B cell (primary cell): ENCODE measurements at regions not wholly inside any gene's neighbourhood (a gene's known extent, or its start where the extent isn't known, plus 50 kb on each side); places are given as distances from the start of the nearest gene placed in this dataset.

Source experiments
- ATAC-seq: fragments of 200-7000 bp; cut with Tn5 transposase; one replicate; pipeline ENCODE4 v1.10.0; 2021; ENCODE audit warnings: low read depth, mild to moderate bottlenecking, moderate number of reproducible peaks, moderate library complexity
- CTCF ChIA-PET: fragments of 350-600 bp; sonication (Branson Sonifier 250); formaldehyde crosslinking; loops from one replicate; lab custom pipeline; 2021; ENCODE audit warnings: antibody characterized with exemption, inconsistent platforms; lab: Charles Lee
- POLR2A ChIA-PET: fragments of 350-600 bp; sonication (Branson Sonifier 250); formaldehyde crosslinking; loops from one replicate; lab custom pipeline; 2021; ENCODE audit warnings: antibody characterized with exemption; lab: Charles Lee
- DNase-seq: peaks from one replicate; pipeline ENCODE4 v3.0.0; 2013
- H2AFZ ChIP-seq: 2 replicates; pipeline ENCODE4 v1.6.1; 2012; ENCODE audit warnings: mild to moderate bottlenecking, low read depth, low read length; ENCODE audit not compliant: insufficient read depth, poor library complexity, severe bottlenecking
- H3K27ac ChIP-seq, 2 donors: 1 replicate in 1 of 2; 2 replicates in 1 of 2; pipeline ENCODE4 v1.5.1; 2012 to 2013; ENCODE audit warnings: low read length in 2 of 2, mild to moderate bottlenecking in 2 of 2, moderate library complexity in 1 of 2
- H3K27me3 ChIP-seq, 4 experiments: fragments of 200-600 bp in 1 of 4; sonication (generic) in 1 of 4; replicated peaks in 1 of 4; 1 replicate in 2 of 4; 2 replicates in 2 of 4; pipeline versions ENCODE4 v1.6.1 to v1.7.0; 2013 to 2016; ENCODE audit warnings: low read length in 3 of 4, mild to moderate bottlenecking in 2 of 4, mixed read lengths in 1 of 4, moderate library complexity in 1 of 4; ENCODE audit not compliant: insufficient read depth in 4 of 4, control insufficient read depth in 3 of 4; ENCODE audit errors: control extremely low read depth in 1 of 4
- H3K36me3 ChIP-seq, 2 experiments: replicated peaks in 1 of 2; 1 replicate in 1 of 2; 2 replicates in 1 of 2; pipeline versions ENCODE4 v1.6.1 to v1.7.1; 2013; ENCODE audit warnings: low read length in 1 of 2; ENCODE audit not compliant: insufficient read depth in 2 of 2, control insufficient read depth in 1 of 2; ENCODE audit errors: control extremely low read depth in 1 of 2, extremely low read depth in 1 of 2
- H3K4me1 ChIP-seq, 2 donors: fragments of 200-600 bp in 1 of 2; sonication (generic) in 1 of 2; 1 replicate in 1 of 2; 2 replicates in 1 of 2; pipeline versions ENCODE4 v1.5.1 to v1.6.1; 2013 to 2017; ENCODE audit warnings: low read length in 2 of 2; ENCODE audit not compliant: control insufficient read depth in 2 of 2, insufficient read depth in 2 of 2
- H3K4me2 ChIP-seq: replicated peaks from 2 replicates; pipeline ENCODE3; 2012; ENCODE audit warnings: mild to moderate bottlenecking, low read depth, low read length; ENCODE audit not compliant: poor library complexity, severe bottlenecking
- H3K4me3 ChIP-seq, 5 experiments: fragments of 200-600 bp in 1 of 5; sonication (generic) in 1 of 5; 1 replicate in 3 of 5; 2 replicates in 2 of 5; pipeline versions ENCODE4 v1.5.1 to v1.7.0; 2011 to 2016; ENCODE audit warnings: low read length in 4 of 5, mild to moderate bottlenecking in 4 of 5, low read depth in 2 of 5, control low read depth in 1 of 5, moderate library complexity in 1 of 5; ENCODE audit not compliant: insufficient read depth in 1 of 5; ENCODE audit errors: control extremely low read depth in 1 of 5, extremely low read depth in 1 of 5
- H3K79me2 ChIP-seq: fragments of 200-600 bp; sonication (generic); one replicate; pipeline ENCODE4 v1.6.0; 2016; ENCODE audit warnings: low read length; ENCODE audit not compliant: control insufficient read depth, insufficient read depth
- H3K9ac ChIP-seq: fragments of 200-600 bp; sonication (generic); 2 replicates; pipeline ENCODE4 v1.6.1; 2017; ENCODE audit warnings: mild to moderate bottlenecking, low read length, moderate library complexity
- H3K9me3 ChIP-seq, 3 donors: one replicate each; pipeline versions ENCODE4 v1.6.1 to v1.7.1; 2013; ENCODE audit warnings: low read length in 2 of 3; ENCODE audit not compliant: control insufficient read depth in 2 of 3, insufficient read depth in 1 of 3; ENCODE audit errors: control extremely low read depth in 1 of 3
- H4K20me1 ChIP-seq: 2 replicates; pipeline ENCODE4 v1.6.0; 2012; ENCODE audit warnings: mild to moderate bottlenecking, low read length; ENCODE audit not compliant: insufficient read depth, control insufficient read depth, poor library complexity, severe bottlenecking
- H3K27ac Mint-ChIP-seq: one replicate; pipeline ENCODE4 v1.8.0; 2021; ENCODE audit warnings: mixed read lengths
- H3K27me3 Mint-ChIP-seq: one replicate; pipeline ENCODE4 v1.8.0; 2021; ENCODE audit warnings: mixed read lengths
- H3K4me1 Mint-ChIP-seq: one replicate; pipeline ENCODE4 v1.8.0; 2021; ENCODE audit warnings: mixed read lengths
- H3K4me3 Mint-ChIP-seq: one replicate; pipeline ENCODE4 v1.8.0; 2021; ENCODE audit warnings: mixed read lengths
- H3K9me3 Mint-ChIP-seq: one replicate; pipeline ENCODE4 v1.8.0; 2022; ENCODE audit warnings: mixed read lengths; ENCODE audit not compliant: insufficient read depth
- EZH2 ChIP-seq: IDR thresholded peaks from 2 replicates; pipeline ENCODE4 v1.6.1; 2012; ENCODE audit warnings: borderline replicate concordance, low read depth, mild to moderate bottlenecking, moderate library complexity, low read length; ENCODE audit not compliant: insufficient read depth, poor library complexity, severe bottlenecking
- WGBS: methylation state at CpG from one replicate; pipeline ENCODE4 v1.1.5; 2013; ENCODE audit warnings: missing lambda C conversion rate; ENCODE audit not compliant: insufficient coverage; 5-methylcytosine and 5-hydroxymethylcytosine counted together
- intact Hi-C: fragments of 100-400 bp; cut with micrococcal nuclease; formaldehyde crosslinking; loops from one replicate; pipeline ENCODE4 v1.10.0; 2022
- TF ChIP-seq, protein P1 (sequence below): fragments of 200-600 bp; IDR thresholded peaks from one replicate; pipeline ENCODE4 v1.8.0; 2022; ENCODE audit warnings: antibody characterized with exemption, mild to moderate bottlenecking

DNA sequence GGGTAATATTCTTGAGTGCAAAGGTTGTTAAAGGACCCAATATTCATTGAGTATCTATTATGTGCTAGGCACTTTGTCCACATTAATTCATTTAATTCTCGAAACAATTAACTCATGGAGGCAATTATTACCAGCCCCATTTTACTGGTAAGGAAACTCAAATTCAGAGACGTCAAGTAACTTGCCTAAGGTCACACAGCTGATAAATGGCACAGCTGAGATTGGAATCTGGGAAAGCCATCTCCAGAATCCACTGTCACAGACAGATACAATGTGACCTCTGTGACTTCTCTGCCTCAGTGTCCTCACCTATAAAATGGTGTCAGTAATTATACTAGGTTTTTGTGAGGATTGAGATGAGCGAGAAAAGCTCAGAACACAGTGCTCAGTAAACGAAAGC, 320.8 kb upstream of the ZFHX3 start:
- no peak overlapping the region for H3K4me3 Mint-ChIP-seq
- ChIA-PET CTCF (no interaction called here), POLR2A (no interaction called here)
- H3K9me3 Mint-ChIP-seq = no peaks in the 10 kb centered on the region
- H2AFZ ChIP-seq = no peak overlapping the region
- H3K9ac ChIP-seq = no peak overlapping the region
- no peaks in the 10 kb centered on the region for H3K4me1 ChIP-seq
- no peak for ATAC-seq
- 100% methylated on average over 1 of the region's 4 CpGs for WGBS
- intact Hi-C loops = no loop called here
- no peak overlapping the region for H3K27ac Mint-ChIP-seq
- no peak overlapping the region for H3K4me2 ChIP-seq
- H3K9me3 ChIP-seq = peaks cover 0 to 3% (median 0%) of the 10 kb centered on the region in 3 donors
- no peak for DNase-seq
- no peaks in the 10 kb centered on the region for H3K27me3 Mint-ChIP-seq
- H3K27me3 ChIP-seq = no peaks in the 10 kb centered on the region
- no peak overlapping the region for H3K27ac ChIP-seq
- H4K20me1 ChIP-seq = no peaks in the 10 kb centered on the region
- TF ChIP-seq, protein P1, sequence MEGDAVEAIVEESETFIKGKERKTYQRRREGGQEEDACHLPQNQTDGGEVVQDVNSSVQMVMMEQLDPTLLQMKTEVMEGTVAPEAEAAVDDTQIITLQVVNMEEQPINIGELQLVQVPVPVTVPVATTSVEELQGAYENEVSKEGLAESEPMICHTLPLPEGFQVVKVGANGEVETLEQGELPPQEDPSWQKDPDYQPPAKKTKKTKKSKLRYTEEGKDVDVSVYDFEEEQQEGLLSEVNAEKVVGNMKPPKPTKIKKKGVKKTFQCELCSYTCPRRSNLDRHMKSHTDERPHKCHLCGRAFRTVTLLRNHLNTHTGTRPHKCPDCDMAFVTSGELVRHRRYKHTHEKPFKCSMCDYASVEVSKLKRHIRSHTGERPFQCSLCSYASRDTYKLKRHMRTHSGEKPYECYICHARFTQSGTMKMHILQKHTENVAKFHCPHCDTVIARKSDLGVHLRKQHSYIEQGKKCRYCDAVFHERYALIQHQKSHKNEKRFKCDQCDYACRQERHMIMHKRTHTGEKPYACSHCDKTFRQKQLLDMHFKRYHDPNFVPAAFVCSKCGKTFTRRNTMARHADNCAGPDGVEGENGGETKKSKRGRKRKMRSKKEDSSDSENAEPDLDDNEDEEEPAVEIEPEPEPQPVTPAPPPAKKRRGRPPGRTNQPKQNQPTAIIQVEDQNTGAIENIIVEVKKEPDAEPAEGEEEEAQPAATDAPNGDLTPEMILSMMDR = no peak
- no peak for TF ChIP-seq EZH2
- no peaks in the 10 kb centered on the region for H3K4me1 Mint-ChIP-seq
- H3K36me3 ChIP-seq = no peaks in the 10 kb centered on the region
- no peak overlapping the region for H3K4me3 ChIP-seq
- H3K79me2 ChIP-seq = no peaks in the 10 kb centered on the region

DNA sequence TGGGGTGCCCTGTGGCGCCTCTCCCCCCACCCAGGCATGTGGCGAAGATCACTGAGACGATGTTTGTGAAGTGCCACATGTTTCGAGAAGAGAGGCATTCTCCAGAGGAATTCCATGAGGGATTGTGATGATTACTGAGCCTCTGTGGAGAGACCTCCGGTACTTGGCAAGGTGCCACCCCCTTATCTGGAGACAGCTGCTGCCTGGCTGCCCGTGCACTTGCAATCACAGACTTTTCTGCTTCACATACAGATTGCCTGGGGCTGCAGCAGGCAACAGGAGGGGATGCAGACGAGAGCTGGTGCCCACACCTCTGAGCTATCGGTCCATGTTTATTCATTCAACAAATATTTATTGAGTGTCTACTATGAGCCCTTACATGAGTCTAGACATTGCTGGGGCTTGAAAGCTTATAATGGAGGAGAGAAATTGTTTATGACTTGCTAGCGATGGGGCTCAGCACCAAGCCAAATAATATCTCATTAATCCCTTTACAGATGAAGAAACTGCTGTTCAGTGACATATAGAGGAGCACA, 317.2 kb upstream of the ZFHX3 start:
- POLR2A ChIA-PET = no interaction called here
- Histone ChIP-seq H3K4me1 (no peaks in the 10 kb centered on the region), H3K27ac (no peak overlapping the region), H3K79me2 (no peaks in the 10 kb centered on the region), H3K4me2 (no peak overlapping the region), H4K20me1 (no peaks in the 10 kb centered on the region), H3K36me3 (no peaks in the 10 kb centered on the region), H2AFZ (no peak overlapping the region), H3K9me3 (peaks cover 0 to 2% (median 0%) of the 10 kb centered on the region in 3 donors), H3K27me3 (no peaks in the 10 kb centered on the region), H3K4me3 (no peak overlapping the region), H3K9ac (no peak overlapping the region)
- Mint-ChIP-seq H3K4me1 (no peaks in the 10 kb centered on the region), H3K9me3 (no peaks in the 10 kb centered on the region), H3K27ac (no peak overlapping the region), H3K27me3 (no peaks in the 10 kb centered on the region), H3K4me3 (no peak overlapping the region)
- TF ChIP-seq EZH2 = no peak
- TF ChIP-seq, protein P1 = no peak
- DNase-seq = no peak
- no peak for ATAC-seq
- WGBS = 80% methylated on average over 4 of the region's 9 CpGs
- intact Hi-C loops = no loop called here
- CTCF ChIA-PET = no interaction called here
